Liver (tissue), 8 donors: ENCODE measurements at regions not wholly inside any gene's neighbourhood (a gene's known extent, or its start where the extent isn't known, plus 50 kb on each side); places are given as distances from the start of the nearest gene placed in this dataset.

ENCODE experiments used
- DNase-seq: peaks from one replicate; pipeline ENCODE4 v3.0.0-alpha.2; 2017; ENCODE audit warnings: low spot score
- H3K27ac ChIP-seq, 2 donors: one replicate each; pipeline ENCODE4 v1.7.0; 2013; ENCODE audit warnings: inconsistent platforms in 2 of 2, low read length in 2 of 2, control low read depth in 1 of 2, low read depth in 1 of 2, mild to moderate bottlenecking in 1 of 2
- H3K27me3 ChIP-seq, 4 donors: one replicate each; pipeline versions ENCODE4 v1.6.1 to v1.7.0; 2013; ENCODE audit warnings: low read length in 3 of 4, inconsistent platforms in 1 of 4, mild to moderate bottlenecking in 1 of 4, moderate library complexity in 1 of 4; ENCODE audit not compliant: control insufficient read depth in 4 of 4, insufficient read depth in 4 of 4
- H3K36me3 ChIP-seq, 4 donors: one replicate each; pipeline versions ENCODE4 v1.6.1 to v1.7.0; 2013; ENCODE audit warnings: low read length in 3 of 4, mild to moderate bottlenecking in 3 of 4, low read depth in 1 of 4, moderate library complexity in 1 of 4; ENCODE audit not compliant: control insufficient read depth in 4 of 4, insufficient read depth in 3 of 4
- H3K4me1 ChIP-seq, 4 donors: one replicate each; pipeline versions ENCODE4 v1.6.1 to v1.7.0; 2013; ENCODE audit warnings: low read length in 3 of 4, mild to moderate bottlenecking in 3 of 4, moderate library complexity in 1 of 4; ENCODE audit not compliant: control insufficient read depth in 4 of 4, insufficient read depth in 4 of 4
- H3K4me3 ChIP-seq, 3 donors: one replicate each; pipeline versions ENCODE4 v1.6.1 to v1.7.0; 2013; ENCODE audit warnings: low read length in 3 of 3, control low read depth in 1 of 3, low read depth in 1 of 3, mild to moderate bottlenecking in 1 of 3
- H3K9ac ChIP-seq, 2 donors: one replicate each; pipeline ENCODE4 v1.7.0; 2013; ENCODE audit warnings: low read length in 2 of 2, mild to moderate bottlenecking in 2 of 2, moderate library complexity in 2 of 2, control low read depth in 1 of 2, low read depth in 1 of 2
- H3K9me3 ChIP-seq, 4 donors: one replicate each; pipeline versions ENCODE4 v1.6.1 to v1.7.0; 2013; ENCODE audit warnings: low read length in 3 of 4; ENCODE audit not compliant: control insufficient read depth in 4 of 4
- ATF3 ChIP-seq: IDR thresholded peaks from 2 replicates; pipeline ENCODE4 v1.6.1; 2016; ENCODE audit warnings: antibody characterized with exemption
- EGR1 ChIP-seq, 2 donors: IDR thresholded peaks; 2 replicates each; pipeline ENCODE4 v1.6.1; 2016 to 2018; ENCODE audit warnings: antibody characterized with exemption in 2 of 2, low read depth in 2 of 2
- FOXA1 ChIP-seq: IDR thresholded peaks from 2 replicates; pipeline ENCODE4 v1.6.1; 2016; ENCODE audit warnings: antibody characterized with exemption
- FOXA2 ChIP-seq: IDR thresholded peaks from 2 replicates; pipeline ENCODE4 v1.6.1; 2016; ENCODE audit warnings: antibody characterized with exemption
- GABPA ChIP-seq, 2 donors: IDR thresholded peaks in 1 of 2; conservative IDR thresholded peaks in 1 of 2; 2 replicates each; pipeline ENCODE4 v1.6.1; 2016; ENCODE audit warnings: antibody characterized with exemption in 2 of 2, mild to moderate bottlenecking in 1 of 2, moderate library complexity in 1 of 2
- HNF4A ChIP-seq, 2 donors: conservative IDR thresholded peaks; 2 replicates each; pipeline ENCODE4 v1.6.1; 2016; ENCODE audit warnings: antibody characterized with exemption in 2 of 2, mild to moderate bottlenecking in 2 of 2
- HNF4G ChIP-seq: IDR thresholded peaks from 2 replicates; pipeline ENCODE4 v1.6.1; 2016; ENCODE audit warnings: antibody characterized with exemption
- JUND ChIP-seq, 2 donors: IDR thresholded peaks; 2 replicates each; pipeline ENCODE4 v1.6.1; 2016; ENCODE audit warnings: antibody characterized with exemption in 2 of 2
- MAX ChIP-seq: IDR thresholded peaks from 2 replicates; pipeline ENCODE4 v1.6.1; 2016; ENCODE audit warnings: antibody characterized with exemption
- NR2F2 ChIP-seq: IDR thresholded peaks from 2 replicates; pipeline ENCODE4 v1.6.1; 2016; ENCODE audit warnings: antibody characterized with exemption
- RAD21 ChIP-seq, 2 donors: IDR thresholded peaks; 2 replicates each; pipeline ENCODE4 v1.6.1; 2016; ENCODE audit warnings: antibody characterized with exemption in 2 of 2, mild to moderate bottlenecking in 2 of 2
- SP1 ChIP-seq: IDR thresholded peaks from 2 replicates; pipeline ENCODE4 v1.6.1; 2018; ENCODE audit warnings: antibody characterized with exemption, mild to moderate bottlenecking
- YY1 ChIP-seq: IDR thresholded peaks from 2 replicates; pipeline ENCODE4 v1.6.1; 2016; ENCODE audit warnings: antibody characterized with exemption, mild to moderate bottlenecking
- ZBTB33 ChIP-seq: IDR thresholded peaks from 2 replicates; pipeline ENCODE4 v1.6.1; 2016; ENCODE audit warnings: antibody characterized with exemption
- WGBS: extraction: QIAGEN DNeasy Blood & Tissue Kit; methylation state at CpG from one replicate; pipeline ENCODE4 v1.1.7; 2013; 5-methylcytosine and 5-hydroxymethylcytosine counted together
- TF ChIP-seq, protein P1 (sequence below): fragments of 150-350 bp; IDR thresholded peaks from 2 replicates; pipeline ENCODE4 v1.5.1; 2017; ENCODE audit warnings: improper control_type of control experiment, low read depth, low read length; ENCODE audit not compliant: missing input control
- donor health status: healthy.
- donor health status: healthy.
- donor health status: healthy.
- donor health status: healthy.
- donor health status: healthy.

DNA sequence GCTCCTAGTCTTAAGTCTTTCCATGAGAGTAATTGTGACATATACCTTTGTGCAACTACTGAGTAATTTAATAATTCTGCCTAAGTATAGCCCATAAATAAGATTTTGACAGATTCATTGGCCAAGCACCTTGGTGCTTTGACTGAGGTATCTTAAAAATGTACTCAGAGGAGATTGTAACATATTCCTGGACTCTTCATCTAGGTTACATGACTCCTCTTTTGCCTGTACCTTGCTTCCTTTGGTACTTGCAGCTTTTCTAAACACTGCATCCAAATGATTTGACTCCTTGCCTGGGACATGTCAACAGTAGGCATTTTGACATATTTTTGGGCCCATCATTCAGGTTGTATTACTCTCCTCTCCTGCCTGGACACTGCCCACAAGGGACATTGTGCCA is 1125.0 kb upstream of the AMELY start:
- Histone ChIP-seq H3K4me3 (no peak overlapping the region), H3K27me3 (no peaks in the 10 kb centered on the region), H3K4me1 (no peaks in the 10 kb centered on the region), H3K27ac (no peak overlapping the region), H3K9me3 (no peaks in the 10 kb centered on the region), H3K9ac (no peak overlapping the region), H3K36me3 (no peaks in the 10 kb centered on the region)
- no peak for DNase-seq
- TF ChIP-seq ZBTB33: no peak
- TF ChIP-seq SP1: no peak
- no peak for TF ChIP-seq MAX
- no peak for TF ChIP-seq HNF4A (conservative IDR thresholded peaks at IDR 0.05)

DNA sequence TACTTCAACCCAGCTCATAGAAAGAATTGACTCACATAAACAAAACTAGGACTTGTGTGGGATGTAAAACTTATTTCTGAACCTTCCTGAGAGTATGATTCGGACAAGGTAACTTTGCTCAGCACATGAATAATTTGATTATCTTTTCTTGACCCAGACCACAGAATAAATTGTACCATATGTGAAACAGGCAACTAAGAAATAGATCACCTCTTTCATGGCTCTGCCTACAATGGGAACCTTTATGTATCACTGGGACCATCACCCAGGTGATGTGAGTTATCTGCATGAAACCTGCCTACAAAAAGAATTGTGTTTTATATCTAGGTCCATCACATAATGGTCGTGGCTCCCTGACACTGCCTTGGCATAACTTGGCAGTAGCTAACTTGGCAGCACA is 1124.1 kb upstream of the AMELY start:
- Histone ChIP-seq H3K36me3 (no peaks in the 10 kb centered on the region), H3K4me3 (no peak overlapping the region), H3K27ac (no peak overlapping the region), H3K9me3 (no peaks in the 10 kb centered on the region), H3K4me1 (no peaks in the 10 kb centered on the region), H3K27me3 (no peaks in the 10 kb centered on the region), H3K9ac (no peak overlapping the region)
- WGBS: 41% methylated on average over 2 of the region's 2 CpGs
- TF ChIP-seq HNF4G (no peak), ATF3 (no peak), GABPA (IDR thresholded peaks at IDR 0.05 in 1 of 2, conservative IDR thresholded peaks at IDR 0.05 in 1 of 2) (no peak), JUND (IDR thresholded peaks at IDR 0.05) (no peak), ZBTB33 (no peak), YY1 (no peak), EGR1 (IDR thresholded peaks at IDR 0.05; ENCODE audit: low read depth in 2 of 2) (no peak), RAD21 (IDR thresholded peaks at IDR 0.05) (no peak), FOXA1 (no peak), NR2F2 (no peak), SP1 (no peak), FOXA2 (no peak)
- no peak for DNase-seq

GRCh38 chrY:8034673-8035072 is 1123.1 kb upstream of the AMELY start:
- no peaks in the 10 kb centered on the region for H3K36me3 ChIP-seq
- no peaks in the 10 kb centered on the region for H3K4me1 ChIP-seq
- TF ChIP-seq NR2F2: no peak
- TF ChIP-seq MAX: no peak
- TF ChIP-seq GABPA (IDR thresholded peaks at IDR 0.05 in 1 of 2, conservative IDR thresholded peaks at IDR 0.05 in 1 of 2): no peak
- TF ChIP-seq EGR1 (IDR thresholded peaks at IDR 0.05; ENCODE audit: low read depth in 2 of 2): no peak
- no peak for TF ChIP-seq HNF4G
- TF ChIP-seq, protein P1, sequence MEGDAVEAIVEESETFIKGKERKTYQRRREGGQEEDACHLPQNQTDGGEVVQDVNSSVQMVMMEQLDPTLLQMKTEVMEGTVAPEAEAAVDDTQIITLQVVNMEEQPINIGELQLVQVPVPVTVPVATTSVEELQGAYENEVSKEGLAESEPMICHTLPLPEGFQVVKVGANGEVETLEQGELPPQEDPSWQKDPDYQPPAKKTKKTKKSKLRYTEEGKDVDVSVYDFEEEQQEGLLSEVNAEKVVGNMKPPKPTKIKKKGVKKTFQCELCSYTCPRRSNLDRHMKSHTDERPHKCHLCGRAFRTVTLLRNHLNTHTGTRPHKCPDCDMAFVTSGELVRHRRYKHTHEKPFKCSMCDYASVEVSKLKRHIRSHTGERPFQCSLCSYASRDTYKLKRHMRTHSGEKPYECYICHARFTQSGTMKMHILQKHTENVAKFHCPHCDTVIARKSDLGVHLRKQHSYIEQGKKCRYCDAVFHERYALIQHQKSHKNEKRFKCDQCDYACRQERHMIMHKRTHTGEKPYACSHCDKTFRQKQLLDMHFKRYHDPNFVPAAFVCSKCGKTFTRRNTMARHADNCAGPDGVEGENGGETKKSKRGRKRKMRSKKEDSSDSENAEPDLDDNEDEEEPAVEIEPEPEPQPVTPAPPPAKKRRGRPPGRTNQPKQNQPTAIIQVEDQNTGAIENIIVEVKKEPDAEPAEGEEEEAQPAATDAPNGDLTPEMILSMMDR: no peak
- H3K9me3 ChIP-seq: no peaks in the 10 kb centered on the region
- H3K9ac ChIP-seq: no peak overlapping the region
- H3K27ac ChIP-seq: no peak overlapping the region
- no peak overlapping the region for H3K4me3 ChIP-seq
- 68% methylated on average over 2 of the region's 2 CpGs for WGBS
- no peaks in the 10 kb centered on the region for H3K27me3 ChIP-seq
- DNase-seq: no peak
